GM12865 (cell line): ENCODE measurements at regions not wholly inside any gene's neighbourhood (a gene's known extent, or its start where the extent isn't known, plus 50 kb on each side); places are given as distances from the start of the nearest gene placed in this dataset.

ENCODE experiments used
- DNase-seq: peaks from one replicate; pipeline ENCODE4 v3.0.0; 2010; ENCODE audit warnings: low read depth
- H3K4me3 ChIP-seq: 2 replicates; pipeline ENCODE4 v1.5.1; 2011; ENCODE audit warnings: mild to moderate bottlenecking, low read depth, low read length, control low read depth
- CTCF ChIP-seq: IDR thresholded peaks from 2 replicates; pipeline ENCODE4 v1.5.1; 2011; ENCODE audit warnings: low read length, control low read depth, low read depth, inconsistent platforms; ENCODE audit not compliant: insufficient read depth; ENCODE audit errors: missing control alignments

DNA sequence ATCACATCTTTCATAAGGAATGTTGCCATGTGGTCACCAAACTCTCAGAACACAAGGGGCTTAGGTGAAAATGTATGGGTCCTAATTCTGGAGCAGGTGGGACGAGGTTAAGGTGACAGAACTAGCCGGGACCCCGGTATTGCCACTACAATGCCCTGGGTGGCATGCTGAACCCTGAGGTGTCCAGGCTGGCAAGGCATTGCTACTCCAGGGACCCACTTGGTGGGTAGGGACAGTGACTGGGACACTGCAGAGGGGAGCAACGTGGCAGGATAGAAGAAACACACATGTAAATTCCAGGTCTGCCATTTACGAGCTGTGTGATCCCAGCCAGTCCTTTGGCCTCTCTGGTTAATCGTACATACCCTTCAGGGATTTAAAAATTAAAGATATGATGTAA is 206.9 kb upstream of the MVB12B start:
- H3K4me3 ChIP-seq: no peak overlapping the region
- no peak for TF ChIP-seq CTCF
- DNase-seq: no peak

GRCh38 chr9:126122901-126123616 is 203.6 kb upstream of the MVB12B start:
- no peak for TF ChIP-seq CTCF
- no peak for DNase-seq
- no peak overlapping the region for H3K4me3 ChIP-seq

DNA sequence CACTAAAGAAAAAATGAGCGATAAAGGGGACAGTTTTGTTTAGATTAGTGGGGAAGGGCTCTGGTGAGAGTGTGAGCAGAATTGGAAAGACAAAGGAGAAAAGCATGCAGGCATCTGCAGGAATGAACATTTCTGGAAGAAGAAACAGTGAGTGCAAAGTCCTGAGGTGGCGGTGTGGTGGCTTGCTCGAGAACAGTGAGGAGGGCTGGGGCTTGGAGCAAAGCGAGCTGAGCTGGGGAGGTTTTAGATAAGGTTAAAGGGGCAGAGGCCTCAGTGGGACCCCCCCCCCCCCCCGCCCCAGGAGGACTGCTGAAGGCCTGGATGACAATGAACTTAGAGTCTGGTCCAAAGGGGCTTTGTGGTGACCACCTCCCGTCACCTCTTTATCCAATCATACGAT is 202.7 kb upstream of the MVB12B start:
- no peak for DNase-seq
- no peak for TF ChIP-seq CTCF
- no peak overlapping the region for H3K4me3 ChIP-seq

GRCh38 chr9:126125177-126125576 is 201.5 kb upstream of the MVB12B start:
- DNase-seq: no peak
- TF ChIP-seq CTCF: no peak
- no peak overlapping the region for H3K4me3 ChIP-seq

GRCh38 chr9:126125577-126125976 is 201.1 kb upstream of the MVB12B start:
- no peak overlapping the region for H3K4me3 ChIP-seq
- DNase-seq: no peak
- no peak for TF ChIP-seq CTCF

- no peak for TF ChIP-seq CTCF
- no peak for DNase-seq
- H3K4me3 ChIP-seq: no peak overlapping the region
Measured at GRCh38 chr9:126125992-126126409, 200.6 kb upstream of the MVB12B start.

- TF ChIP-seq CTCF: no peak
- no peak overlapping the region for H3K4me3 ChIP-seq
Measured at GRCh38 chr9:126126807-126127206, 199.8 kb upstream of the MVB12B start.

More at GRCh38 chr9:126126807-126127206, 199.8 kb upstream of the MVB12B start:
- DNase-seq: no peak
